NCI-H524 treated with DMSO at 0.1 percent for 48 hours (cell line): ENCODE measurements at regions not wholly inside any gene's neighbourhood (a gene's known extent, or its start where the extent isn't known, plus 50 kb on each side); places are given as distances from the start of the nearest gene placed in this dataset.
"Not testable (repeated sequence)": the region's sequence is repeated elsewhere in the genome, so short reads cannot be mapped to it uniquely, and the experiment has no call there.

Experiments used
- DNase-seq: peaks from one replicate; lab custom pipeline; 2025; lab: John Stamatoyannopoulos, UW

DNA sequence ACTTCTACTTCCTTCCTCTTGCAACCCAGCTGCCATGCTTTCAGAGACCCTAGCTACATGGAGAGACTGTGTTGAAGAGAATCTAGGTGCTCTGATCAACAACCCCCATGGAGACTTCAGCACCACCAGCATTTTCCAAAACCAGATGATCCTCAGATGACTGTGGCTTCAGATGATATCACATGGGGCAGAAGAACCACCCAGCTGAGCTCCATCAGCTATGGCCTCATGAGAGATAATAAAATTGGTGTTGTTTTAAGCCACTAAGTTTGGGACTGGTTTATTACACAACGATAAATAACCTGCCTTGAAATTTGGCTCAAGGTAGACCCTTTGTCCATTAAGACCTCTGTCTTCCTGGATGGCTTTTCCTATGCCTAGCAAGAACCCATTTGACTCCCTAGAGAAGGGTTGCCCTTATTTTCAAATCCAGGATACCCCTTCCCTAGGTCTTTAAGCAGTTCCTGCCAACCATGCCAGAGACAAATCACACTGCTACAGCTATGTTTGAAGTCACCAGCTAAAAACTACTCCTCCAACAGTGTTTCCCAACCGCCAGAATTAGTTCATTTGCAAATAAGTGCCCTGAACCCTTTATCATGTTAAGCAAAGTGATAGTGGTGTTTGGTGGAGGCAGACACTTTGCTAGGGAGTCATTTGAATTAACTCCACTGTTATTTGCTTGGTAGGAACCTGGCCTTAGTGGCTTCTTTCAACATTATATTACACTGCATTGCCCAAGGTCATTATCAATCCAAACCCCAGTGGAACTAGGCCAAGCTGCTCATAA, 136.9 kb upstream of the PALS2 start:
- no peak for DNase-seq

DNA sequence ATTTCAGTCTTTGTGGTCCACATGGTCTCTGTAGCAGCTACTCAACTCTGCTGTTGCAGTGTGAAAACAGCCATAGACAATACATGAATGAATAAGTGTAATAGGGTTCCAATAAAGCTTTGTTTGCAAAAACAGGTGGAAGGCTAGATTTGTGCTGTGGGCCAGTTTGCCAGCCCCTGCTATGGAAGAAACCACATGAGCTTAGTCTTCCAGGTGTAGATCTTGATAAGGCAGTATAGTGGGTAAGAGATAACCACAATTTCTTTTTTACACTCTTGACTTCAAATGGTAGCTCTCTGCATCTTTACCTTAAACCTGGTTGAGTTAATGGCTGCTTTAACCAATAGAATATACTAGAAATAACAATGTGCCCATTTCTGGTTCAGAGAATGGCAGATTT, 135.0 kb upstream of the PALS2 start:
- DNase-seq: no peak

DNA sequence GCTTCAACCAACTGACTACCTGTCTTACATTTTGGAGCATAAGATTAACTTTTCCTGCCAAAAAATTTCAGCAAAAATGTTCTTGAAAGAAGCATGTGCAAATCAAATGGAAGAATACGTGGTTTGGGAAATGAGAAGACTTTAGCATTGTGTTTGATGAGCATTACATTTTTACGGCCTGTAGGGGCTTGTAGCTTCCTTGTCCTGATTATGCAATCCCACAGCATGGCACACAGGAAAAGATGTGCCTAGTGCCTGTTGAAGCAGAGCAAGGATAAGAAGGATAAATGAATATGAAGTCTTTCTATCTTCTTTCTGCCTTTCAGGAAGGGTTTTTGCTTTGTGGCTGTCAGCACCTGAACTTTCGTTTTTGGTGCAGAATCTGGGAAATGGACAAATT, 134.1 kb upstream of the PALS2 start:
- DNase-seq: not testable (repeated sequence)

DNA sequence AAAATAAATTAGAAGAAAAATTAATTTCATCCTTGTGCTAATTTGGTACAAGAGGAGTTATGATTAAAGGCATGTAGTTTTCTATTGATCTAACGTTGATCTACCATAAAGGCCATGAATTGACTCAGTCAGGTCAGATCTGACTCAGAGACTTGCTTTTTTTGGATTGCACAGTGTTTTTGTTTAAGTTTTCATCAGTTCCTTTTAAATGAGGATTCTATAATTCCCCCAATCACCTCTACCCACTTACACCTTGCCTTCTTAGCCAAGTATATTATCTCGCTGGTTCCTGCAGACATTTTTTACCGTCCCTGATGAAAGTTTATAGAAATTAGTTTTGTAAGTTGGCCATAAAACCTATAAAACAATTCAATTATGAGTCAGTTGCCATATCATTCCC, 132.4 kb upstream of the PALS2 start:
- no peak for DNase-seq

DNA sequence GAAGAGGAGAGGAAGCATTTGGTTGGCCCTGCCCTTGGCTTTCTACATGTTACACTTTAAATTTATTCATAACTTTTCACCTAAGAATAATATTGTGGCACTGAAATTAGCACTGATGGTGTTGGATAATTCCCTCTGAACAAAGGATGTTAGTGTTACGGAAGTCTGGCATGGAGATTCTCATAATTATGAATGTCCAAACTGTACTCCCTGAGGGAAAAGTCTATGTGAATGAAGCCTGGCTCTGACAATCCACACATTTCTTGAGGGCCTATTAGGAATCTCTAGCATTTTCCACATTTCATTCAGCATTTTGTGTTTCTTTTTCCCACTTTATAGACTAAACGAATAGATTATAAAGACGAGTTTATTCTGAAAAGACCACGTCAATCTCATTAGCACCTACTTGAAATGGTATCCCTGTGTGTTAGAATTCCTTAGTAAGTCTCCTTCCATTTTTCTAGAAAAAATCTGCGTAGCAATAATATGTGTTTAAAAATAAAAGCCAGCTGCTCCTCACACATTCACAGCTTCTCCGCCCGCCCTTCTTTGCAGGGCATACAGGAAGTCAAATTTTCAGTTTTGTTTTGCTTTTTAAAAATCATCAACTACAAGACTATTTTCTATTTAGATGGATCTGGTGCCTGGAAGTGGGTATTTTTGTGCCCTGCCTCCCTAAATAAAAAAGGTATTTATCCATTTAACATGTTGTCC, 131.8 kb upstream of the PALS2 start:
- no peak for DNase-seq

DNA sequence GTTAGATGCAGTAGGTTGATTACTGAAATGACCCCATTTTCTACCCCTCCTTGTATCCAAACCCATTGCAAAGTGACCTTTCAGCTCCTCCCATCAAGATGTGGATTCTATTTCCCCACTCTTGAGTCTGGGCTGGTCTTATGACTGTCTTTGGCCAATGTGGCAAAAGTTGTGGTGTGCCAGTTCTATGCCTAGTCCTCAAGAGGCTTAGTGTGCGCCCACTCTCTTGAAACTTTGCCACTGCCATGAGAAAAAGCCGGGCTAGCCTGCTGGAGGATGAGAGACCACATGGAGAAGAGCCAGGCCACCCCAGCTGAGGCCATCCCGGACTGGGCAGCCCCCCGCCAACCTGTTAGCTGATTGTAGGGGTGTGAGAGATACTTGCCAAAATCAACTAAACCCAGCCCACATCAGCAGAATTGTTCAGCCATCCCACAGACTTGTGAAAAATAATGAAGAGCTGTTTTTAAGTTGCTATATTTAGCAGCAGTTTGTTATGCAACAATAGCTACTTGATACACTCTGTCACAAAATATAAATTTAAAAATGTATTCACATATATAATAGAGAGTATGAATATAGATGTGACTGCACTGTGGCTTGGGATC, 131.0 kb upstream of the PALS2 start:
- no peak for DNase-seq

DNA sequence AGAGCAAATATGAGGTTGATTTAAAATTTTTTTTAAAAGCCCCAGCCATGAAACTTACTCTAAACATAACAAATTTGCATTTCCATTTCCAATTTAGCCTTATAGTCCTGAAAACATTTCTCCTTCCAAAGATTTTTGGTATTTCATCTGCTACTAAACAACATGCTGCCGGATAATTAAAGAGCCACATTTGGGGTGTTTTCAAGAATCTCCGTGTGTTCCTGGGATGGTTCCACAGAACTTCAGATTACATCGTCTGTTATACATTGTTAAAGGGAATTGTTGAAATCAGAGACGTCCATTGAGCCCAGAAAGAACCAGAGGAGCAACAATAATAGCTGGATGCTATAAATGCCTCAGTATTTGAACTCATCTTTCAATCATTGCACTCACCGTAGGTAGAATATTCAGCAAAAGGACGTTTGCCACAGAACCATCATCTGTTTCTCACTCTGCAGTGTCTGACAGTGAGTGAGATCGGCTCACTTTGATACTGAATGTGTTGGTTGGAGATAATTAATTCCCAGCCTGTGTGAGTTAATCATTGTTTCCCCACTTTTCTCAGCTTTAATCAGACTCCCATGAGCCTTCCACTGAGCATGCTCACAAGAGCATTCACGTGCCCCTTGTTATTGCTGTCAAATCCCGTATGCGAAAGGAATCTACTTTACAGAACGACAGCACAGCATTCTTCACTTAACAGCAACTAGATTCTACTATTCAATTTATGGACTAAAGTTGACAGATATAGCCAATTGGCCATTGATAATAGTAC, 128.4 kb upstream of the PALS2 start:
- DNase-seq: no peak

DNA sequence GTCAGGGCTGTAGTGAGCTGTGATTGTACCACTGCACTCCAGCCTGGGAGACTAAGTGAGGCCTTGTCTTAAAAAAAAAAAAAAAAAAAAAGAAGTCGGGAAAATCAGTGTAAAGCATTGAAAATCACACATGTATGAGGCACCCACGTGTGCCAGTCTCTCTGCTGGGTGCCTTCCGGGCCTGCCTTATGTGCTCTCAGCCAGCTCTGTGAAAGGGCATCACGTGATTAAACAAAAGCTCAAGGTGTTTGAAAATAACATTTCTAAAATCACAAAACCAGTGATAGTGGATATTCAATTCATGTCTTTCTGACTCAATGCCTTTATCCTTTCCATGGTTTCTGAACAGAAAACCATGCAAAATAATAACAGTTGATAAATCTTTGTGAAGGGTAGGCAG, 125.2 kb upstream of the PALS2 start:
- DNase-seq: no peak

DNA sequence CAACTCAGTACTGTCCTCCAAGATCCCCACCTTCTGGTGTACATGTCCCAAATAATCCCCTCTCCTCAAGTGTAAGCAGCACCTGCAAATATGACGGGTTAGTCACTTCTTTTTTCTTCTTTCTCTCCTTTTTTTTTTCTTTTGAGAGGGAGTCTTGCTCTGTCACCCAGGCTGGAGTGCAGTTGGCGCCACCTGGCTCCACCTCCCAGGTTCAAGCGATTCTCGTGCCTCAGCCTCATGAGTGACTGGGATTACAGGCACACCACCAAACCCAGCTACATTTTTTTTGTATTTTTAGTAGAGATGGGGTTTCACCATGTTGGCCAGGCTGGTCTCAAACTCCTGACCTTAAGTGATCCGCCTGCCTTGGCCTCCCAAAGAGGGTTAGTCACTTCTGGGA, 123.8 kb upstream of the PALS2 start:
- not testable (repeated sequence) for DNase-seq

DNA sequence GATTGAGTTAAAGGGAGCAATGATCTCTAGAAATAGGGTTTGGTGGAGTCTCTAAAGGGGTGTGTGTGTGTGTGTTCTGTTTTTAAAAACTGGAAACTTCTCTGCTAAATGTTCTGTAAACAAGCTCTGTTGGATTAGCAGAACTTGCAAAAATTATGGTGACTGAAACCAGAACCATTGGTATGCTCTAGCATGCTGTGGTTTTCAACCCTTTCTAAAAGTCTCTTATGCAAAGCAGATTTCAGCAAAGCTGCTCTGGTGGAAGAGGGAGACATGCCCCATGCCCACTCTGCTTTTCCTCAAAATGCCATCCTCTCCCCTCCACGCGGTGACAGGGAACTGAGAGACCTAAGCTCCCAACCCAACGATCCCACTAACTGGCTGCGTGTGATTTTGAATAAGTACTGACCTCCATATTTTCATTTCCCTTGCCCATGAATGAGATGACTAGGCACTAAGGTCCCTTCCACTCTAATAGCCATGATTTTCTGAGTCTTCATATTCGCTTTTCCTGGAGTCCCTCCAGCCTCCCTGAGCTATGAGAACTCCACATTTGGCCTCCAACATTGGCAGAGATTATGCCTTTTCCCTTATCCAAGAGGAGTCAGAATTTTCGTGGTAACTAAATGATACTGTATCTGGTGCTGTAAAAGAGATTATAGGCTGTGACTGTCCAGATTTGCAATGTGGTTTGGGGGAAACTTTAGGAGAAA, 117.3 kb upstream of the PALS2 start:
- no peak for DNase-seq

DNA sequence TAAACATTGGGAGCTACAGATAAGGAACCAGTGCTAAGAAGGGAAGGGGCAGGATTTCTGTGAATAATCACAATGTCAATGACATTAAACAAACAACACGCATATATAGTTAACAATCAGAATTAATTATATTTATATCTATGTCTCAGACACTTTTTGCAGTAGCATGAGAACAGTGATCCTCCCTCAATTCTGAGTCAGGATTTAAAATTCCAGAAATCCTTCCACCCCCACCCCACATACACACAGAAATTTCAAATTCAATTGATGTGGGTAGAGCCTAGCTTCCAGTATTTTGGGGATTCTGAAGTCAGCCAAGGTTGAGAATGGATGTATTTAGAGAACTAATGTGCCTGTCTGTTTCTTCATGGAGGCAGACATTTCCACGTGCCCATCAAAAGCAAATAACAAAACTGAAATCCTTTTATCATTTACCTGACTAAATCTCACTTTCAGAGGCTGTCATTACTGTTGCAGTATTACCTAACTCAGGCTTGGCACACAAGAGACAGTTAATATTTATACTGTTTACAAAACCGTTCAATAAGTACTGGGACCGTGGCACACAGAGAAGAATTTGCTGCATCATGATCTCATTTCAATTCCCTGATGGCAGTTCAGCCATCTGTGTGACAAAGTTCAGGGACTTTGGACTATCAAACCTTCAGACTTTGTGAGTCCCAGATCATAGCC, 116.6 kb upstream of the PALS2 start:
- DNase-seq: no peak

DNA sequence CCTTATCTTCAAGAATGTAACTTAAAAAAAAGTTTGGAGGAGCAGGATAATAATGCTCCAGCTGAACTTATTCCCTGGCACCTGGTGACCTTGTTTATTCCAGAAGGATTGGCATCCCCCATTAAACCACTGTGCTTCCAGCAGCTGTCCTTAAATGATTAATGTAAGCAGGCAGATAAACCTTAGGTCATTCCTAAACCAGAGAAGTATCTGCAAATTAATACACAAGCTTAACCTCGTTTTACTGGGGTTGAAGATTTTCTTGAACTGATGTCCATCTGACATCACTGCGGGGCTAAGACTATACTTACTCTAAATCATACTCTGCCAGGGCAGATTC, 116.1 kb upstream of the PALS2 start:
- DNase-seq: no peak

DNA sequence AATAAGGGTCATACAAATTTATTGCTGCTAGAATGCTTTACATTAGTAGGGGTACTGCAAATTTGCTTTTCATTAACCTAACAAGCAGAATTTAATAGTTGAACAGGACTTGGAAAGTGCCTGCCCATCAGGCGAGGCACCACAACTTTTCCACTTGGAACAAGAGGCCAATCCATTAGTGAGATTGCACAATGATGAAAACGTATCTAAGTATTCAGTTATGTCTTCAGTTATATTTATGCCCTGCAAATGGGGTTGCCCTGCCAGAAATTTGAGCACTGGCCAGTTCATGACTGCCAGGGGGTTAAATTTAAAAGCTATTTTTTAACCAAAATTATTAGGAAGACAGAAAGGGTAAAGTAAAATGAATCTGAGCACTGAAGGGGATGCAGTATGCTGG, 111.1 kb upstream of the PALS2 start:
- no peak for DNase-seq

DNA sequence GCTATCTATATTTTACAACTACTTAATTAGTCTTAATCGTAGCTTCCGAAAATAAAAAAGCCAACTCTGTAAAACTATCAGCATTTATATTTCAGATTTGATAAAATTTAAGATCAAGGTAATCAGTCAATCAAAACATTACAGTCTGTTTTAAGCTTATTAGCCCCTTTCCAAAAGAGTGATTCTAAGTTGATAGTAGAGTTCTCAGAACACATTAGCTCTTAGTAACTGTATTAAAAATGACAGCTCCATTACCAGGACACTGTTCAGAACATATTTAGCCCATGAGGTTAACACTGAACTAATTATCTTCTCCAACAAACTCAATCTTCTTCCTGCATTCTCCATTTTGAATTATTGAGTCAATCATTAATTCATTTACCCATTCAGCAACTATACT, 110.3 kb upstream of the PALS2 start:
- DNase-seq: no peak

DNA sequence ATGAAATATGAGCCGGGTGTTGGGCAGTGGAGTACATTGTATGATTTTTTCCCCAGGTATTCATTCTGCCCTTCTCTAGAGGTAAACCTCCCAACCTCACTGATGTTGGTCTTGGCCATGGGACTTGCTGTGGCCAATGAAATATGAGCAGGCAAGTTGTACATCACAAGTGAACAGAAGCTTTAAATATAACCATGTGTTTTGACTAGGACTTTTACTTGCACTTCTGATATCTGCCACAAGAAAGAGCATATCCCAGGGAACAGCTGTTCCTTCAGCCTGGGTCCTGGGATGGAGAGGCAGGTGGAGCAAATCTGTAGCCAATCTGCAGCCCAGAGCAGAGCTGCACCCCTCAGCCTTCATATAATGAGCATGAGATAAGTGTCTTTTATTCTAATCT, 109.8 kb upstream of the PALS2 start:
- no peak for DNase-seq

DNA sequence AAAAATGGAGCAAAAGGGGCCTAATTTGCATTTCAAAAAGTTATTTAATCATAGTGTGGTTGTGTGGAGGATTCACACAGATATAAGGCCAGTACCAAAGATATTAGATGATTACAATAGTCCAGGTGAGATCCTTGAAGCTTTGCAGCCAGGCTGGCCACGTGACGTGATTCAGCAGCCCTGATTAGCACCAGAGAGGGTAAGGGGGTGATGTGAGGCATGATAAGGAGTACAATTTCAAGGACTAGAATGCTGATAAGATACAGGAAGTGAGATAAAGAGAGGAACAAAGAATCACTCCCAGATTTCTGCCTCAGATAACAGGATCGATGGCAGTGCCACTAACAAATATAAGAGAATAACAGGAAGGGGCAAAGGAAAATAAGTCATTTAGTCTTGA, 108.4 kb upstream of the PALS2 start:
- no peak for DNase-seq

DNA sequence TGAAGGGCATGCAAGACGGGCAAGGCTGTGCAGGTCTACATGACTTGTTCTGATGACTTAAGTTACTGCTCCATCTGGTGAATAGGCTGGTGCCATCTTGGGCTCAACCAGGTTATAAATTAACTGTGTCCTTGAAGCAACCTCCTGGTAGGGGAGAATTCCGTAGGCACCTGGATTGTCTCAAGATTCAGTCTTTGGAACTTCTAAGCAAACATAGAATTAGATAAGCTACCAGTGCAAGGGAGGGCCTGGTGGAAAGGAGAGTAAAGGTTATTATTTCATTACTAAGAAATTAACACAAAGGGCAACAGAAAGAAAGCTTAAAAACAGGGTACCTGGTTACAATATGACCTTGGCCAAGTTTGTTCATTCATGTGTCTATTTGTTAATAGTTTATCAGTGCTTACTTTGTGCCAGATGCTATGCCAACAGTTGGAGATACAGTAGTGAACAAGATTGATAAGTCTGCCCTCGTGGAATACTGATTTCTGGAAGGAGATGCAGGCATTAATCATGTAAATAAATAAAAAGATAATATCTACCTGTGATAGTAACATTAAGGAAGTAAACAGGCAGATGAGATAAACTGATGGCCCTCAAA, 107.0 kb upstream of the PALS2 start:
- DNase-seq: no peak

DNA sequence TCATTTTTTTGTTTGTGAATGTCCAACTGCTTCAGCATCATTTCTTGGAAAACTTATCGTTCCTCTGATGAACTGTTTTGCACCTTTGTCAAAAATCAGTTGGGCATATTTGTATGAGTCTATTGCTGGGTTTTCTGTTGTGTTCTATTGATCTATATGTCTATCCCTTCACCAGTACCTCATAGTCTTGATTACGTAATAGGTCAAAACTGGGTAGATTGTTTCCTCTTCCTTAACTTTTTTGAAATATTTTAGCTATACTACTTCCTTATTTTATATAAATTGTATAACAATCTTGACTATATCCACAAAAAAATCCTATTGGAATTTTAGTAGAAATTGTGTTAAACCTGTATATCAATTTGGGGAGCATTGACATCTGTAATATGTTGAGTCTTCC, 104.1 kb upstream of the PALS2 start:
- DNase-seq: no peak

DNA sequence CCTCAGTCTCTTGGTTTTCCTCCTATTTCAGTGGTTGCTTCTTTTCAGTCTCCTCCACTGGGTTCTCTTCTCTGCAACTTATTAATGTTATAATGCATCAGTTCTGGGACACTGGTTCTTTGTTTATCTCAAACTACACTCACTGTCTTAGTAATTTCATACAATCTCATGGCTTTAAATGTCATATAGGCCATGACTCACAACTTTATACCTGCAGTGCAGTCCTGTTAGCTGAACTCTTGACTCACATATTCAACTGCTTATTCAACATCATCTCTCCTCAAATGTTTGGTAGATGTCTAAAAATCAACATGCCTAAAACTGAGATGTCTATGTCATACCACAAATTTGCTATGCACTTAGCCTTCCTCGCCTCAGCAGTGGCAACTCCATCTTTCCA, 101.2 kb upstream of the PALS2 start:
- no peak for DNase-seq

DNA sequence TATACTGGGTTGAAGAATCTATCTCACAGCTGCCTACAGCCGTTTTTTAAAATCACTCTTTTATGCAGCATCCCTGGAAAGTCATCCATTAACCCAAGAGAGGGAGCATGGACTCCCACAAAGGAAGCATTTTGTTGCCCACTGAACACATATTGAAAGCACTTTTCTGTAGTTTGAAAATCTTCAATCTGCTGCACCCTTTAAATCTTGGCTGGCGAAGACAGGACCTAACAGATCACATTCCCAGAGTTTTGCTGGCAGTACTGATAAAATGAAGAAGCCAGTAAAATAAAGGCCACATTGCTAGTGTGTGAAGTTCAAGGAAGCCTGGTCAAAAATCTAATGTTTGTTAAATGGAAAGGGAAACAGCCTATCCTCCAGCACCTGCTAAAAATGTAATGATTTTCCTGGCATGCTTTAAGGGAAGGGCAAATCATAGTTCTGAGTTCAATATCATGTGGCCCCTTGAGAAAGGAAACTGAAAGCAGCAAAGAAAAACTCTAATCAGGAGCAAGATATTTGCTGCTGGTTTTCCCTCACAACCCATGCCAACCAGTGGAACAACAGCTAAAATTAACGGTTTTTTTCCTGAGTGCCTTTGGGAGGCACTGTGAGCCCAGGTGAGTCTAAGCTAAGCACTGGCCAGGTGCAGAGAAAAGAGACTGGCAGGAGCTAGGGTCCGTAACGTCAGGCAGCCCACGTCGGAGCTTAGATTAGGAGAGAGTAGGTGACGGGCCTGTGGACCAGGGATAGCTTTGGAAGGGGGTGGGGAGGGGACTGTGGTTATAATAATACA, 97.9 kb upstream of the PALS2 start:
- no peak for DNase-seq
